ENCODE measurements at regions not wholly inside any gene's neighbourhood (a gene's known extent, or its start where the extent isn't known, plus 50 kb on each side); places are given as distances from the start of the nearest gene placed in this dataset.

- Histone ChIP-seq H3K27ac (no peak overlapping the region), H3K9me3 (no peaks in the 10 kb centered on the region), H3K4me3 (no peak overlapping the region), H3K36me3 (no peaks in the 10 kb centered on the region), H3K27me3 (no peaks in the 10 kb centered on the region), H3K4me1 (no peaks in the 10 kb centered on the region)
- peak; percentile 33 to 64 for DNase-seq
- intact Hi-C loops (cut with DNase I; ENCODE audit: low total_unique reads): no loop called here
- no peak for TF ChIP-seq CTCF (IDR thresholded peaks at IDR 0.05)
Observed at GRCh38 chr2:18961991-18962421, 372.6 kb upstream of the NT5C1B start.

DNA sequence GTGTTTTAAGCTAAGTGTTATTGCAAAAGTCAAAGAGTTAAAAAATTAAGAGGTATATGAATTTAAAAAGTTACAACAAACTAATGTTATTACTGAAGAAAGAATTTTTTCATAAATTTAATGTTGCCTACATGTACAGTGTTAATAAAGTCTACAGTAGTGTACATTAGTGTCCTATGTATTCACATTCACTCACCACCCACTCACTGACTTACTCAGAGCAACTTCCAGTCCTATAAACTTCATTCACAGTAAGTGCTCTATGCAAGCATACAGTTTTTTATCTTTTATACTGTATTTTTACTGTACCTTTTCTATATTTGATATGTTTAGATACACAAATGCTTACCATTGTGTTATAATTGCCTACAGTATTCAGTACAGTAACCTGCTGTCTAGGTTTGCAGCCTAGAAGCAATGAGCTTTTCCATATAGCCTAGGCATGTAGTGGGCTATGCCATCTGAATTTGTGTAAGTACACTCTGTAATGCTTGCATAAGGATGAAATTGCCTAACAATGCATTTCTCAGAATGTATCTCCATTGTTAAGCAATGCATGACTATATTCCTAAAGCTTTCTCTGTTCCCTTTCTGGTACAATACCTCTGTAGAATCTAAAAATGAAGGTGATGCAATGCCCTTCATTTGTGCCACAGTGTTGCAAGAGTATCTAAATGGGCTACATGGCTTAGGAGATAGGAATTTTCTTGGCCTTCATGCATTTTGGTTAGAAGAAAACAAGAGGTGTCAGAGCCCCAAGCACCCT lies 370.8 kb upstream of the NT5C1B start:
- H3K27ac ChIP-seq: no peak overlapping the region
- H3K27me3 ChIP-seq: no peaks in the 10 kb centered on the region
- no peak for TF ChIP-seq CTCF (IDR thresholded peaks at IDR 0.05)
- no peak overlapping the region for H3K4me3 ChIP-seq
- no peaks in the 10 kb centered on the region for H3K9me3 ChIP-seq
- no peaks in the 10 kb centered on the region for H3K4me1 ChIP-seq
- no peak for DNase-seq
- H3K36me3 ChIP-seq: no peaks in the 10 kb centered on the region
- intact Hi-C loops (cut with DNase I; ENCODE audit: low total_unique reads): no loop called here

GRCh38 chr2:18959200-18959599 lies 369.8 kb upstream of the NT5C1B start:
- Histone ChIP-seq H3K4me1 (no peaks in the 10 kb centered on the region), H3K9me3 (peaks cover 0 to 4% (median 0%) of the 10 kb centered on the region in 3 donors), H3K27me3 (no peaks in the 10 kb centered on the region), H3K27ac (no peak overlapping the region), H3K36me3 (no peaks in the 10 kb centered on the region), H3K4me3 (no peak overlapping the region)
- DNase-seq: no peak
- TF ChIP-seq CTCF (IDR thresholded peaks at IDR 0.05): no peak
- intact Hi-C loops (cut with DNase I; ENCODE audit: low total_unique reads): no loop called here

DNA sequence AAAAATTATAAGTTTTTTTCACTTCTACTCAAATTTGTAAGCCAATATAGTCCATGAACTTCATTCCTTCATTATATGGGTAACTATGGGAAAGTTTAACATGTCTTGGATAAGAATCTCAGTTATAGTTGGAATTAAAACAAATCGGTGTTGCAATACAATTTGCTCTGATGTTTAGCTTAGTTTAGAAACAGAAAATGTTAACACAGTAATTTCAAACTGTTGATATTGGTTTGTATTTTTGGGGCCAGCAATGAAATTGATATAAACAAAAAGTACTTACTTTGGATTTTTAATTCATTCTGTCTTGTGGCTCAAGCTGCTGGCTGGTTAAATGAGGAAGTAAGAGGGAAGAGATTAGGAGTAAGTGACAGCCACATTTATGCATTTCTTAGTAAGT lies 368.5 kb upstream of the NT5C1B start:
- Histone ChIP-seq H3K36me3 (no peaks in the 10 kb centered on the region), H3K4me1 (no peaks in the 10 kb centered on the region), H3K27ac (no peak overlapping the region), H3K4me3 (no peak overlapping the region), H3K9me3 (peaks cover 0 to 4% (median 0%) of the 10 kb centered on the region in 3 donors), H3K27me3 (no peaks in the 10 kb centered on the region)
- no peak for TF ChIP-seq CTCF (IDR thresholded peaks at IDR 0.05)
- no peak for DNase-seq
- intact Hi-C loops (cut with DNase I; ENCODE audit: low total_unique reads): no loop called here

- intact Hi-C loops (cut with DNase I; ENCODE audit: low total_unique reads): no loop called here
- no peak for DNase-seq
- TF ChIP-seq CTCF (IDR thresholded peaks at IDR 0.05): no peak
- no peaks in the 10 kb centered on the region for H3K27me3 ChIP-seq
- no peak overlapping the region for H3K4me3 ChIP-seq
- no peaks in the 10 kb centered on the region for H3K4me1 ChIP-seq
- H3K36me3 ChIP-seq: no peaks in the 10 kb centered on the region
- H3K27ac ChIP-seq: no peak overlapping the region
- peaks cover 0 to 4% (median 0%) of the 10 kb centered on the region in 3 donors for H3K9me3 ChIP-seq
Observed at GRCh38 chr2:18950361-18950851, 361.0 kb upstream of the NT5C1B start.
